ENCODE measurements at regions not wholly inside any gene's neighbourhood (a gene's known extent, or its start where the extent isn't known, plus 50 kb on each side); places are given as distances from the start of the nearest gene placed in this dataset.
"Not testable (repeated sequence)": the region's sequence is repeated elsewhere in the genome, so short reads cannot be mapped to it uniquely, and the experiment has no call there.

DNA sequence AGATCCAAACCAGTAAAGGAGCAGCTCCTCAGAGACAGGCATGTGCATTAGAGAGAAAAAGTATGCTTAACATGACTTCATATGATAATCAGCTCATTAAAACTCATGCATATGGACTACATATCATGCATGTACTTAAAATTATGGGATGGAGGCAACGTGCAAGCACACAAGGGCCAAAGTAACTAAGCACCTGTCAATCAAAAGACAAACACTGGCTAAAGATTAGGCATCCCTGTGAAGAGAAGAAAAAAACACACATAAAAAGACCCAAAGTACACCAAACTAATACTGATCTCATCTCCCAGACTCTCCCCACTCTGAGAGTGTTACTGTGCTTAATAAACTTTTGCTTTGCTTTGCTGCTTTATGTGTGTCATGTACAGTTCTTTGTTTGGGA is 61.1 kb downstream of the PPIAL4A start:
- not testable (repeated sequence) for TF ChIP-seq CTCF (conservative IDR thresholded peaks at IDR 0.05; ENCODE audit: low read length); EZH2phosphoT487 (IDR thresholded peaks at IDR 0.05; ENCODE audit: borderline replicate concordance)

Measured in Loucy (cell line).